SIG-M5 treated with dmso at 0.1 percent for 504 hours (cell line): ENCODE measurements at regions not wholly inside any gene's neighbourhood (a gene's known extent, or its start where the extent isn't known, plus 50 kb on each side); places are given as distances from the start of the nearest gene placed in this dataset.
"Not testable (repeated sequence)": the region's sequence is repeated elsewhere in the genome, so short reads cannot be mapped to it uniquely, and the experiment has no call there.

Experiments
- DNase-seq: peaks from one replicate; lab custom pipeline; 2025; ENCODE audit not compliant: unreplicated experiment; lab: John Stamatoyannopoulos, UW

GRCh38 chr3:87503900-87504498 lies 227.6 kb upstream of the POU1F1 start:
- peak; percentile 61 for DNase-seq

- DNase-seq: no peak
Observed at GRCh38 chr3:87501076-87501475, 224.7 kb upstream of the POU1F1 start.

GRCh38 chr3:87498358-87499080 lies 222.1 kb upstream of the POU1F1 start:
- DNase-seq: no peak

- no peak for DNase-seq
Observed at GRCh38 chr3:87495938-87496337, 219.6 kb upstream of the POU1F1 start.

- no peak for DNase-seq
Observed at GRCh38 chr3:87494264-87494663, 217.9 kb upstream of the POU1F1 start.

GRCh38 chr3:87491843-87492242 lies 215.5 kb upstream of the POU1F1 start:
- DNase-seq: no peak

GRCh38 chr3:87489892-87490291 lies 213.5 kb upstream of the POU1F1 start:
- DNase-seq: no peak

GRCh38 chr3:87488765-87489164 lies 212.4 kb upstream of the POU1F1 start:
- no peak for DNase-seq

- DNase-seq: not testable (repeated sequence)
Observed at GRCh38 chr3:87486635-87487034, 210.3 kb upstream of the POU1F1 start.

GRCh38 chr3:87486115-87486514 lies 209.7 kb upstream of the POU1F1 start:
- DNase-seq: no peak

- no peak for DNase-seq
Observed at GRCh38 chr3:87478716-87479115, 202.3 kb upstream of the POU1F1 start.

GRCh38 chr3:87473944-87474343 lies 197.6 kb upstream of the POU1F1 start:
- no peak for DNase-seq

- DNase-seq: no peak
Observed at GRCh38 chr3:87468938-87469337, 192.6 kb upstream of the POU1F1 start.

- no peak for DNase-seq
Observed at GRCh38 chr3:87468235-87468634, 191.9 kb upstream of the POU1F1 start.

- no peak for DNase-seq
Observed at GRCh38 chr3:87462228-87462627, 185.8 kb upstream of the POU1F1 start.

GRCh38 chr3:87461443-87461842 lies 185.1 kb upstream of the POU1F1 start:
- no peak for DNase-seq

GRCh38 chr3:87461036-87461435 lies 184.7 kb upstream of the POU1F1 start:
- DNase-seq: no peak

- no peak for DNase-seq
Observed at GRCh38 chr3:87448558-87448957, 172.2 kb upstream of the POU1F1 start.

- DNase-seq: no peak
Observed at GRCh38 chr3:87446849-87447387, 170.5 kb upstream of the POU1F1 start.

GRCh38 chr3:87442470-87442869 lies 166.1 kb upstream of the POU1F1 start:
- DNase-seq: no peak

GRCh38 chr3:87437765-87438164 lies 161.4 kb upstream of the POU1F1 start:
- DNase-seq: no peak

GRCh38 chr3:87436781-87437543 lies 160.6 kb upstream of the POU1F1 start:
- no peak for DNase-seq
